ENCODE measurements at regions not wholly inside any gene's neighbourhood (a gene's known extent, or its start where the extent isn't known, plus 50 kb on each side); places are given as distances from the start of the nearest gene placed in this dataset.
"Not testable (repeated sequence)": the region's sequence is repeated elsewhere in the genome, so short reads cannot be mapped to it uniquely, and the experiment has no call there.

GRCh38 chr2:128667391-128667790 is 348.7 kb upstream of the HS6ST1 start:
- Histone ChIP-seq H3K9me3 (replicated peaks; ENCODE audit: insufficient read depth, low read length) (no peaks in the 10 kb centered on the region), H3K4me2 (ENCODE audit: low read depth, low read length) (no peak overlapping the region), H3K79me2 (ENCODE audit: low read length) (no peaks in the 10 kb centered on the region), H3K36me3 (replicated peaks; ENCODE audit: insufficient read depth, low read length) (no peaks in the 10 kb centered on the region), H2AFZ (ENCODE audit: low read length) (no peak overlapping the region), H4K20me1 (ENCODE audit: insufficient read depth, low read length) (no peaks in the 10 kb centered on the region), H3K9me2 (replicated peaks; ENCODE audit: insufficient read depth, low read length) (no peaks in the 10 kb centered on the region), H3K27ac (ENCODE audit: low read length) (no peak overlapping the region), H3K9ac (ENCODE audit: low read length) (no peak overlapping the region), H3K27me3 (replicated peaks; ENCODE audit: insufficient read depth, low read length) (no peaks in the 10 kb centered on the region), H3F3A (ENCODE audit: insufficient read depth, low read length) (no peaks in the 10 kb centered on the region), H3K4me1 (ENCODE audit: low read length) (no peaks in the 10 kb centered on the region), H3K4me3 (ENCODE audit: low read length) (no peak overlapping the region)
- DNase-seq, result no peak
- TF ChIP-seq EZH2 (optimal IDR thresholded peaks at IDR 0.05; ENCODE audit: low read depth, low read length) (no peak), EZH2phosphoT487 (IDR thresholded peaks at IDR 0.05; ENCODE audit: low read length) (no peak)
- TF ChIP-seq, protein P1, sequence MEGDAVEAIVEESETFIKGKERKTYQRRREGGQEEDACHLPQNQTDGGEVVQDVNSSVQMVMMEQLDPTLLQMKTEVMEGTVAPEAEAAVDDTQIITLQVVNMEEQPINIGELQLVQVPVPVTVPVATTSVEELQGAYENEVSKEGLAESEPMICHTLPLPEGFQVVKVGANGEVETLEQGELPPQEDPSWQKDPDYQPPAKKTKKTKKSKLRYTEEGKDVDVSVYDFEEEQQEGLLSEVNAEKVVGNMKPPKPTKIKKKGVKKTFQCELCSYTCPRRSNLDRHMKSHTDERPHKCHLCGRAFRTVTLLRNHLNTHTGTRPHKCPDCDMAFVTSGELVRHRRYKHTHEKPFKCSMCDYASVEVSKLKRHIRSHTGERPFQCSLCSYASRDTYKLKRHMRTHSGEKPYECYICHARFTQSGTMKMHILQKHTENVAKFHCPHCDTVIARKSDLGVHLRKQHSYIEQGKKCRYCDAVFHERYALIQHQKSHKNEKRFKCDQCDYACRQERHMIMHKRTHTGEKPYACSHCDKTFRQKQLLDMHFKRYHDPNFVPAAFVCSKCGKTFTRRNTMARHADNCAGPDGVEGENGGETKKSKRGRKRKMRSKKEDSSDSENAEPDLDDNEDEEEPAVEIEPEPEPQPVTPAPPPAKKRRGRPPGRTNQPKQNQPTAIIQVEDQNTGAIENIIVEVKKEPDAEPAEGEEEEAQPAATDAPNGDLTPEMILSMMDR (IDR thresholded peaks at IDR 0.05; ENCODE audit: low read length), result no peak

DNA sequence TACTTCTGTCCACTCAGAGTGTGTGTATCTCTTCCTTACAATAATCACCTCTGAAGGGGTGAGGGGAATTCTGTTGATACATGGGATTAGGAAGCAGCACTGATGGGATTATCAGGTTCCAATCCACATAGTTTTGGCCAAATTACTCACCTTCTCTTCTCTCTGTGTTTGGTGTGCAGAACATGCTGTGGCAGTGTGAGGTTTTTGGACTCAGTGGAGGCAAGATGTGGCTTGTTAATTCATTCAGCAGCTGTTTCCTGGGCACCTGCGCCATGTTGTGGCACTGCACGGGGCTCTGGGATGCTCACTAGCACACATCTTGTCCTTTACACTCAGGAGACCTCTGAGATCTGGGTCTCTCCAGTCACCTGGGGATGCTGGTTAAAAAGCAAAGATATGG is 350.3 kb upstream of the HS6ST1 start:
- Histone ChIP-seq H3K9me2 (replicated peaks; ENCODE audit: insufficient read depth, low read length) (no peaks in the 10 kb centered on the region), H3K27me3 (replicated peaks; ENCODE audit: insufficient read depth, low read length) (no peaks in the 10 kb centered on the region), H3K79me2 (ENCODE audit: low read length) (no peaks in the 10 kb centered on the region), H4K20me1 (ENCODE audit: insufficient read depth, low read length) (no peaks in the 10 kb centered on the region), H3F3A (ENCODE audit: insufficient read depth, low read length) (no peaks in the 10 kb centered on the region), H3K36me3 (replicated peaks; ENCODE audit: insufficient read depth, low read length) (no peaks in the 10 kb centered on the region), H3K27ac (ENCODE audit: low read length) (no peak overlapping the region), H3K4me3 (ENCODE audit: low read length) (no peak overlapping the region), H2AFZ (ENCODE audit: low read length) (no peak overlapping the region), H3K9ac (ENCODE audit: low read length) (no peak overlapping the region), H3K4me2 (ENCODE audit: low read depth, low read length) (no peak overlapping the region), H3K4me1 (ENCODE audit: low read length) (no peaks in the 10 kb centered on the region), H3K9me3 (replicated peaks; ENCODE audit: insufficient read depth, low read length) (no peaks in the 10 kb centered on the region)
- TF ChIP-seq EZH2 (optimal IDR thresholded peaks at IDR 0.05; ENCODE audit: low read depth, low read length) (no peak), EZH2phosphoT487 (IDR thresholded peaks at IDR 0.05; ENCODE audit: low read length) (no peak)
- TF ChIP-seq, protein P1 (IDR thresholded peaks at IDR 0.05; ENCODE audit: low read length), result no peak
- DNase-seq, result no peak

GRCh38 chr2:128670066-128670465 is 351.4 kb upstream of the HS6ST1 start:
- no peak overlapping the region for H3K4me2 ChIP-seq (ENCODE audit: low read depth, low read length)
- no peak overlapping the region for H3K27ac ChIP-seq (ENCODE audit: low read length)
- H4K20me1 ChIP-seq (ENCODE audit: insufficient read depth, low read length), result no peaks in the 10 kb centered on the region
- H3K27me3 ChIP-seq (replicated peaks; ENCODE audit: insufficient read depth, low read length), result no peaks in the 10 kb centered on the region
- no peak for DNase-seq
- no peaks in the 10 kb centered on the region for H3K9me2 ChIP-seq (replicated peaks; ENCODE audit: insufficient read depth, low read length)
- no peak overlapping the region for H3K4me3 ChIP-seq (ENCODE audit: low read length)
- no peak overlapping the region for H2AFZ ChIP-seq (ENCODE audit: low read length)
- no peaks in the 10 kb centered on the region for H3K79me2 ChIP-seq (ENCODE audit: low read length)
- H3K36me3 ChIP-seq (replicated peaks; ENCODE audit: insufficient read depth, low read length), result no peaks in the 10 kb centered on the region
- no peaks in the 10 kb centered on the region for H3F3A ChIP-seq (ENCODE audit: insufficient read depth, low read length)
- H3K4me1 ChIP-seq (ENCODE audit: low read length), result no peaks in the 10 kb centered on the region
- H3K9ac ChIP-seq (ENCODE audit: low read length), result no peak overlapping the region
- no peaks in the 10 kb centered on the region for H3K9me3 ChIP-seq (replicated peaks; ENCODE audit: insufficient read depth, low read length)
- TF ChIP-seq EZH2 (optimal IDR thresholded peaks at IDR 0.05; ENCODE audit: low read depth, low read length), result no peak
- no peak for TF ChIP-seq EZH2phosphoT487 (IDR thresholded peaks at IDR 0.05; ENCODE audit: low read length)
- TF ChIP-seq, protein P1 (IDR thresholded peaks at IDR 0.05; ENCODE audit: low read length), result no peak

GRCh38 chr2:128671981-128672757 is 353.5 kb upstream of the HS6ST1 start:
- H3K4me1 ChIP-seq (ENCODE audit: low read length); H3K27ac ChIP-seq (ENCODE audit: low read length); H3K9me2 ChIP-seq (replicated peaks; ENCODE audit: insufficient read depth, low read length); H3K79me2 ChIP-seq (ENCODE audit: low read length); H3K27me3 ChIP-seq (replicated peaks; ENCODE audit: insufficient read depth, low read length); H3K4me2 ChIP-seq (ENCODE audit: low read depth, low read length); H3K36me3 ChIP-seq (replicated peaks; ENCODE audit: insufficient read depth, low read length); H3K9ac ChIP-seq (ENCODE audit: low read length); H3F3A ChIP-seq (ENCODE audit: insufficient read depth, low read length); H4K20me1 ChIP-seq (ENCODE audit: insufficient read depth, low read length); H3K9me3 ChIP-seq (replicated peaks; ENCODE audit: insufficient read depth, low read length); H2AFZ ChIP-seq (ENCODE audit: low read length); H3K4me3 ChIP-seq (ENCODE audit: low read length); DNase-seq: not testable (repeated sequence)

- H3K36me3 ChIP-seq (replicated peaks; ENCODE audit: insufficient read depth, low read length); DNase-seq; H3K9me3 ChIP-seq (replicated peaks; ENCODE audit: insufficient read depth, low read length); H4K20me1 ChIP-seq (ENCODE audit: insufficient read depth, low read length); H3K4me1 ChIP-seq (ENCODE audit: low read length); H3K79me2 ChIP-seq (ENCODE audit: low read length); H3K4me3 ChIP-seq (ENCODE audit: low read length); H3F3A ChIP-seq (ENCODE audit: insufficient read depth, low read length); H3K9me2 ChIP-seq (replicated peaks; ENCODE audit: insufficient read depth, low read length); H3K27ac ChIP-seq (ENCODE audit: low read length); H3K4me2 ChIP-seq (ENCODE audit: low read depth, low read length); H2AFZ ChIP-seq (ENCODE audit: low read length); H3K27me3 ChIP-seq (replicated peaks; ENCODE audit: insufficient read depth, low read length); H3K9ac ChIP-seq (ENCODE audit: low read length): not testable (repeated sequence)
These were observed 361.0 kb upstream of the HS6ST1 start for GRCh38 chr2:128679680-128680079.
